ENCODE measurements at regions not wholly inside any gene's neighbourhood (a gene's known extent, or its start where the extent isn't known, plus 50 kb on each side); places are given as distances from the start of the nearest gene placed in this dataset.

DNA sequence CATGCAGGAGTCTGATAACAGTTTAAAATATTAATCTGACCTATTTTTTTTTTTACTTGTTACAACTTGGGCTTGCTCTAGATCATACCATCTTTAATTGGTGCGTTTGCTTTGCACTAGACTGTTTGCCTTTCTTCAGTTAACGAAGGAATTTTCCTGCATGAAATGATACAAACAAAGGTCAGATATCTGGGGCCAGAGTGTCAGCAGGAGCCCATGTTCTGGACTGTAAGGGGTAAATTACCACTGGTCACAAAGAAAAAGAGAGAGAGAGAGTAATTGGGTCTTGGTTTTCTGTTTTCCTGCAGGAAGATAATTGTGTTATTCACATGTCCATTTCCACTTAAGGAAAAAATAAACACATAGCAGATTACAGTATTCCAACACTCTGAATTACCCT lies 399.4 kb upstream of the MARCKS start:
- DNase-seq (ENCODE audit: low spot score) = no peak

DNA sequence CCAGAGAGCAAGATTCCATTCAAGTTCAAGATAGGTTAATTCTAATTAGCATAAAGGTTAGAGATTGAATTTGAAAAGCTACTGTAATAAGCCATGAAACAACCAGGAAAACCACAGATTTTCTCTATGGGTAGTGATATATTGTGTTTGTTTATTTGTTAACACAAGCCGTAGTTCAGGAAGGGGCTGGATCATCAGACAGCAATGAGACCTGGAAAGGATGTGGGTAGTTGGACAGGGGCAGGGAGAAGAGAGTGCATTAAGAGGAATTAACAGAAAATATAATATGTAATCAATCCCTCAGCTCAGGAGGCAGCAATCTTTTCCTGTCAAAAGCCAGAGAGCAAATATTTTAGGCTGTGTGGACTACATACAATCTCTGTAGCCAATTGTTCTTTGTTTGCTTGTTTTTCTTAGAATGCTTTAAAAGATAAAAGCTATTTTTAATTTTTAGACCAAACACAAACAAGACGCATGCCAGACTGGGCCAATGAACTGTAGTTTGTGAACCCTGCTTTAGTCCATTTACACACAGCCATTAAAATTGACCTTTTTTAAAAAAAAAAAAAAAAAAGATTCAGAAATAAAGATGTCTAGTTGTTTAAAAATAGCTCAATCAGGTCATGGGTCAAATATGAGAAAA lies 398.7 kb upstream of the MARCKS start:
- no peak for DNase-seq (ENCODE audit: low spot score)

DNA sequence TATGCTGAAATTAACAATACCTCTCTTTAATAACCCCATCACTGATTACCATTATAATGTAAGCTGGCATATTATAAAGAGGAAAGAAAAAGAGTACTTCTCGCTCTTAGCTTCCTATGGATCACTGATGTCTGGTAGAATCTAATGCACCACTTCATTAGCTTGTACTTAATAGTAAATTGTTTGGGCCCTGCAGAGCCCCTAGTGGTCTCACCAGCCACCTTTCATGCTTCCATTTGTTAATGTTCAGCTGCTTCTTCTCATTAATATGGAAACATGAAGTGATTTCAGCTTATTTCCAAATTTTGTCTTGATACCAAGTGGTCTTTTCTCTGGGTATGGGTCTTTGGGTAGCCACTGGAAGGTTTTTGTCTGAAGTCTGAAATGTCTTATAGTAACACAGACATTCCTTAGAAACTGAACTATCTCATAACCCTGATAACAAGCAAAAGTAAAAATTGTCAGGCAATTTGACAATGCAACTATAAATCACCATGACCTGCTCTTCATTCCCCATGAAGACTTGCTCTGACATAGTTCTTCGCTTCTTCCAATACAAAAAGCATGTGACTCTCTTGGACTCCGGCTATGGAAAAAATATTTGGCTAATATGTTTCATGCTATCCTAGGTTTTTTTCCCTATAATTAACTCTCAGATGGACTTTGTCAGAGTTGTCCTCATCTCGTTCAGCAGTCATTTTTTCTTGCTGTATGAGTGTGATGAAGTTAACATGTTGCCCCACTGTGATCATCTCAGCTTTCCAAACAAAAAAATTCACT lies 395.8 kb upstream of the MARCKS start:
- DNase-seq (ENCODE audit: low spot score) = no peak

DNA sequence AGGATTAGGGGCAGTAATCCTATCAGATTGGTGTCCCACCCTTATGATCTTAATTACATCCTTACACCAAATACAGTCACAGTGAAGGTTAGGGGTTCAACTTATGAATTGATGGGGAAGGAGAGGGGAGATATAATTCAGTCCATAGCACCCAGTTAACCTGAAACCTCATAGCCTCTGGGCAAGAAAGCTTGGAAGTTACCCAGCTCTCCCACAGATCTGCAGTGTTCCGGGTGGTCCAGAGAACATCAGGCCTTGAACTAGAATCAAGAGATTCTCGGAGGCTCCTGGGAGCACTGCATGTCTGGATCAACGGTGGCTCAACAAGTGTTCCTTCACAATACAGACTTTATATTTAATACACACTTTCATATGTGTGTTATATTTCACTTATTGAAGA lies 392.6 kb upstream of the MARCKS start:
- DNase-seq (ENCODE audit: low spot score) = no peak

- no peak for DNase-seq (ENCODE audit: low spot score)
Observed at GRCh38 chr6:113464960-113465359, 392.2 kb upstream of the MARCKS start.

- no peak for DNase-seq (ENCODE audit: low spot score)
Observed at GRCh38 chr6:113466526-113466925, 390.6 kb upstream of the MARCKS start.

GRCh38 chr6:113475392-113475791 lies 381.8 kb upstream of the MARCKS start:
- DNase-seq (ENCODE audit: low spot score) = no peak

- no peak for DNase-seq (ENCODE audit: low spot score)
Observed at GRCh38 chr6:113476937-113477839, 380.0 kb upstream of the MARCKS start.

DNA sequence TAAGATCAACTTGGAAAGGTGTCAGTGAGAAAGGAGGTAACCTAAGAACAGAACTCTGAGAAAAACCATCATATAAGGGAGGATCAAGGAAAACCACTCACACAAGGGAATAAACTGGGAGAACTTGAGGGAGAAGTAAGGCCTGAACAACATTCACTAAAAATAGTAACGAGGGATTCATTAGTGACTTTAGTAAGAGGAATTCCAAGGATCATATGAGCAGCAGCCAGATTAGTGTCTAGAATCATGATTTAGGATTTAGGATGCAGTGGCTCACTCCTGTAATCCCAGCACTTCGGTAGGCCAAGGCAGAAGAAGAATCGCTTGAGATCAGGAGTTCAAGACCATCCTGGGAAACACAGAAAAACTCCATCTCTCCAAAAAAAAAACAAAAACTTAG lies 376.5 kb upstream of the MARCKS start:
- DNase-seq (ENCODE audit: low spot score) = no peak

DNA sequence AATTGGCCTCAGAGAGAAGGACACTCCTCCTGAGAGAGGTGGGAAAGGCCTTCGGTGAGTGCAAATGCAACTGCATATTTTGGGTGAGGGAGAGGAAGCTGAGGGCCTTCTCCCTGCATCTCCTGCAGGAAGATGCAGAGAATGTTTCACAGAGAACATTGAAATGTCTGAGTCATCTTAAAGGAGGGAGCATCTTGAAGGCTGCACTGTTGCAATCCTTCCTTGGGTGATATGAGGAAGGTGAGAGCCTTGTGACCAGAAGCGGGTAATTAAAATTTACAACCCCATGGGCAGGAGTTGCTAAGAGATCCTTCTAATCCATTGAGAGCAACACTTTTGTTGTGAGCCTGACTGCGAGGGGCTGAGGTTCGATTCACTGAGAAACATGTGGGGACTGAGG lies 375.7 kb upstream of the MARCKS start:
- DNase-seq (ENCODE audit: low spot score) = no peak

GRCh38 chr6:113481910-113482309 lies 375.2 kb upstream of the MARCKS start:
- no peak for DNase-seq (ENCODE audit: low spot score)

DNA sequence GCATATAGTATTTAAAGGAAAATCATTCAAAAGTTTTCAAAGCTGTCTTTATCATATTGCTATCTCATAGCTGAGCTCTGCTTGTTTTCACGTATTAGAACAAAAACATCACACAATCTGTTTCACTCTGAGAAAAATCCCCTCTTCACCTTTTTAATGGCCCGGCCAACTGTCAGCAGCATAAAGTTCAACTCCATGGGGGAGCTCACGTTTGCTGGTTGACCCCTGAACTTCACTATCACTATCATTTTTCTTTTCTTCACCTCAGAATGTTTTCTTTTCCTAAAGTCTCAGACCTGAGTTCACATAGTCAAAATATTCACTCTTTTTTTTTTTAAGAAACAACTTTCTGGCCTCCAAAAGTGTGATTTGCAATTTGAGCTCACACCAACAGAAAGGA lies 374.4 kb upstream of the MARCKS start:
- DNase-seq (ENCODE audit: low spot score) = no peak

DNA sequence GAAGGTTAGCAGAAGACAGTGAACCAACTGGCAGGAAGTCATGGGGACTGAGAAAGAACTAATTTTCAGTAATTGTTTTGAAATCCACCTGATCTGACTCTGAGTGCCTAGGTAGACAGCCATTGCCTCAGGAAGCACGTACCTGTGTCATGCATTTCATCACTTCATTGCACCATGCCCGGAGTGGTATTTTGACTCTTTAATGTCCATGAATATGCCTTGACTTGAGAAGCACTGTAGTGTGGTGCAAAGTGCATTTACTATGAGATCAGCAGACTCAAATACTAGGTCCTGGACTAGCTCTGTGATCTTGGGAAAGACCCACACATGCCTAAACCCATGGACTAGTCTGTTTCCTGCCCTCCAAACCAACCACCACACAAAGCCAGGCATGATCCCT lies 370.9 kb upstream of the MARCKS start:
- no peak for DNase-seq (ENCODE audit: low spot score)

DNA sequence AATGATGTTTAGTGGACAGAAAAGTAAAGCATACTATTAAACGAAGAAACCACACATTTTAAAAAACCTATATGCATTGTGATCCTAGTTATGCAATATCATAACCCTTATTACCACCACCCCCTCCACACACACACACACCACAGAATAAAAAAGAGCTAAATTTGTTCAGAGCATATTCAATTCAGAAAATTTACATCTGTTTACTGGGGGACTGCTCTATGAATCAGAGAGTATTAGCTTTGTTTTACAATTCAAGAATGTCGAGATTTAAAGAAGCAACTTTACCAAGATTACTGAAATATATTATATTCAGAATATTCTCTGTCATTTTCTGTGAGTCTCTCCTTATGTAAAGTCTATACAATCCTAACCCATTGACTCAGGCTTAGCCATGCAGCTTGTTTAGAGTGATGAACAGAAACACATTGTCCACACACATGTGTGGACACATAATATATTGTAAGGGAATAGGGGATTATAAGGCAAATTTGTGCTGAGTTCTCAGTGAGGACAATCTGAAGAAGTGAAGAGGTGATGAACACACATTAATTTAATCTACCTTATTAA lies 369.6 kb upstream of the MARCKS start:
- DNase-seq (ENCODE audit: low spot score) = no peak

DNA sequence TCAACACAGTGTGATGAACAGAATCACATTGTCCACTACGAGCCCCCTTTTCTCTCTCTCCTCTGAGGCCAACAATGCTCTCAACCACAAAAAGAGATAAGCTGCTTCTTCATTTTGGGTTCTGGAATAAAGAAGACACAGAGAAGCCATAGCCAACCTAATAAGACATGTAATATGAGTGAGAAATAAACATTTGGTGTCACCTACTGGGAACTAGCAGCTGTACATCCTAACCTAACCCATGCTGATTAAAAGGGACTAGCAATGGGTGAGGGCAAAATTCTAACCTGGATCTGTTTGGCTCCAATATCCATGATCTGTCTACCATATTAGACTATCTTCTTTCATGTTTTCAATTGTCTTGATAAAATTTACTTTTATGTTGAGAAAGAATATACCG lies 369.1 kb upstream of the MARCKS start:
- DNase-seq (ENCODE audit: low spot score) = no peak

- no peak for DNase-seq (ENCODE audit: low spot score)
Observed at GRCh38 chr6:113488812-113489685, 368.1 kb upstream of the MARCKS start.

DNA sequence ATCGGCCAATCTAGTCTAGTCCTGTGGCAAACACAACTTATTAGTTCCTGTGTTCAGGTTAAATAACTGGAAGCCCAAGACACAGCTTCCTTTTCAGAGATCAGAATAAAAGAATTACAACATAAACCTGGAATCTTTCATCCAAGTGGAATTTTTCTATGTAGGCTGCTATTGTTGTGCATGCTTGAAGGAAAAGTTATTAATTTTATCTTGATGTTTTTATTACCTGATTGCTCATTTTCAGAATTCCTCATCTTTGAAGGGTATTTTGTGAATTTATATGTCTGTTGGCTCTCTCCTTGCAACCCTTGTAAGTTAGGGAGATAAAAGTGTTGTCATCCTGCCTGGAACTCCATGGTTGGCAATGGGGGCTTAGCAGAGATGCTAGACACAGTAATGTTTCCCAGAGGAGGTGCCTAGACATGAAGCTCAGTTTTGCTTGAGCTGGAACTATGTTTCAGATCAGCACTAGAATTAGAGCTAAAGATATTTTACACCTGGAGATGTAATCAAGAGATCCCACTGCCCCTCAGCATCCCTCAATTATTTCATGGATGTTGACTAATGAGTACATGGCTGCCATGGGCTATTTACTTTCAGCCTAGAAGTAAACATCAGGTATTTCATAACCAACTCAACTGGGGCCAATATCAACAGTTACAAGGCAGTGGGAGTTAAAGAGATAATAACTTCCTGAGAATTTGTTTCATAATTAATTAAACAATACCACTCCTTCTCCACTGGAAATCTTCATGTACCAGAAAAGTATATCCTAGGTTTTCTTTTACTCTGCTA lies 367.0 kb upstream of the MARCKS start:
- DNase-seq (ENCODE audit: low spot score) = no peak

DNA sequence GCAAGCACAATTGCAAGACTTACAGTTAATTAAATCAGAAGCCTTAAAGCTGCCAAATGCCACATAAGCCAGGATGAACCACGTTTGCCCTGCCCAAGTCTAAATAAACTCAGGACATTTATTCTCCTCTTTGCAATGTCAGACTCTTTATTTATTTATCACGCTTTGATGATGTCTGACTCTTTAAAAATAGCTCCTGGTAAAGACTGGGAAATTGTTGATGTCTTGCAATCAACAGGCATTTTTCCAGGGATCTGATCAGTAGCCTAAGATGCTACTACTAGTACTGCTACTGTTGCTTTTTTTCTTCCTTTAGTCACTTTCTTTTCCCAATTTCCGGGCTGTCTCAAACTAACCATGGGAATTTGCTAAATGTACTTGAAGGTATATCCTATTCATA lies 365.8 kb upstream of the MARCKS start:
- no peak for DNase-seq (ENCODE audit: low spot score)

- DNase-seq (ENCODE audit: low spot score) = no peak
Observed at GRCh38 chr6:113493991-113494390, 363.2 kb upstream of the MARCKS start.

DNA sequence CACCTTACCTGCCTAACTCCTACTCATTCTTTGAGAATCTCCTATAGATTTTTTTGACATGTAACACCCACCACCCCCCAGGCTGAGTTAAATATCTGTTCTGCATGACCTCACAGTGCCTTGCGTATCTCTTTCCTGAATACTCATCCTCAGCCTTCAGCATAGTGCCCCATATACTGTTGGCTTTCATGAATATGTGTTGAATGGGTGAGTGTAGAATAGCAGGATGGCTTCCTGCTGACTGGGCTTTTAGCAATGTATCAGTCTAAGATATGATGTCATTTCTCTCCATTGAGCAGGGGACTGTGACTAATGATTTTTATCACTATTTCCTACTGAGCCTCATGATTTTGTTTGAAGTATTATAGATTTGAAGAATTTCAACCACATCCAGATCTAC lies 361.6 kb upstream of the MARCKS start:
- DNase-seq (ENCODE audit: low spot score) = no peak

DNA sequence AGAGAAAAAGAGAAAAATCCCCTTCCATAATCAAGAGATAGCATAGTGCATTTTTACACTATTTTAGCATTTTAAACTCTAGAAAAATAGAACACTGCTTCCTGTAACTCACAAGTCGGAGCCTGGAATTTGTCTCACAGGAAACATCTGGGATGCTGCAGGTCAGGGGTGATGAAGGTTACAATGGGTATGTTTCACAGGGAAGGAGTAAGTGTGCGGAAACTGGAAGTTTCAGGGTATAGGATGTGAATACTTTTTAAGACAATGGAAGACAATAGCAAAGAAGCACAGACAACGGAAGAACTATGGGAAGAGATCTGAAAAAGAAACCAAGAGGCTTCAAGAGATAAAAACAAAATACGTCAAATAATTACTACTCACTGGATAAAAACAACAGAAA lies 361.0 kb upstream of the MARCKS start:
- DNase-seq (ENCODE audit: low spot score) = no peak
